Uterus (tissue), 3 donors: ENCODE measurements at regions not wholly inside any gene's neighbourhood (a gene's known extent, or its start where the extent isn't known, plus 50 kb on each side); places are given as distances from the start of the nearest gene placed in this dataset. TPM values are rescaled to one million over a fixed set of nuclear protein-coding genes. Genes with fewer than 3 reads are reported as not detected.
A peak's percentile ranks its signal among the peaks of the same experiment; 100 is the strongest.
"Not testable (repeated sequence)": the region's sequence is repeated elsewhere in the genome, so short reads cannot be mapped to it uniquely, and the experiment has no call there.

Source experiments
- DNase-seq, 2 donors: peaks; one replicate each; pipeline ENCODE4 v3.0.0-alpha.2; 2019 to 2020
- H3K27ac ChIP-seq, 2 donors: fragments of 200-600 bp; sonication (generic); 1 replicate in 1 of 2; 2 replicates in 1 of 2; pipeline ENCODE4 v1.5.1; 2016 to 2018
- H3K27me3 ChIP-seq, 2 donors: fragments of 200-600 bp; sonication (generic); one replicate each; pipeline ENCODE4 v1.5.1; 2018 to 2019; ENCODE audit warnings: control low read depth in 1 of 2
- H3K36me3 ChIP-seq, 2 donors: fragments of 200-600 bp; sonication (generic); one replicate each; pipeline ENCODE4 v1.5.1; 2019; ENCODE audit warnings: control low read depth in 1 of 2
- H3K4me1 ChIP-seq, 2 donors: fragments of 200-600 bp; sonication (generic); one replicate each; pipeline ENCODE4 v1.5.1; 2018 to 2019; ENCODE audit warnings: control low read depth in 1 of 2
- H3K4me3 ChIP-seq, 2 donors: fragments of 200-600 bp; sonication (generic); 1 replicate in 1 of 2; 2 replicates in 1 of 2; pipeline ENCODE4 v1.5.1; 2018 to 2019; ENCODE audit warnings: mild to moderate bottlenecking in 1 of 2
- H3K9me3 ChIP-seq, 2 donors: fragments of 200-600 bp; sonication (generic); one replicate each; pipeline ENCODE4 v1.5.1; 2019; ENCODE audit warnings: control low read depth in 1 of 2
- POLR2A ChIP-seq, 2 donors: fragments of 450-650 bp; IDR thresholded peaks; one replicate each; pipeline ENCODE4 v1.6.1; 2016; ENCODE audit warnings: antibody characterized with exemption in 2 of 2, mild to moderate bottlenecking in 1 of 2, moderate library complexity in 1 of 2
- intact Hi-C: fragments of 100-400 bp; cut with DNase I; formaldehyde crosslinking; loops from one replicate; pipeline ENCODE4 v1.15.1; 2023; ENCODE audit warnings: low total_unique reads
- small RNA-seq: library from RNA; depleted of rRNA; stranded (forward); fragments of <200 nt; gene quantifications from one replicate; pipeline ENCODE3, GENCODE V24; 2016
- TF ChIP-seq, protein P1 (sequence below), 4 experiments: fragments of 200-600 bp in 2 of 4; fragments of 450-650 bp in 2 of 4; sonication (generic) in 2 of 4; IDR thresholded peaks; one replicate each; pipeline ENCODE4 v1.5.1; 2016 to 2019; ENCODE audit warnings: antibody characterized with exemption in 4 of 4, mild to moderate bottlenecking in 2 of 4, moderate library complexity in 1 of 4
- donor health status: DM: yes; HTN: yes; CAD: no.

DNA sequence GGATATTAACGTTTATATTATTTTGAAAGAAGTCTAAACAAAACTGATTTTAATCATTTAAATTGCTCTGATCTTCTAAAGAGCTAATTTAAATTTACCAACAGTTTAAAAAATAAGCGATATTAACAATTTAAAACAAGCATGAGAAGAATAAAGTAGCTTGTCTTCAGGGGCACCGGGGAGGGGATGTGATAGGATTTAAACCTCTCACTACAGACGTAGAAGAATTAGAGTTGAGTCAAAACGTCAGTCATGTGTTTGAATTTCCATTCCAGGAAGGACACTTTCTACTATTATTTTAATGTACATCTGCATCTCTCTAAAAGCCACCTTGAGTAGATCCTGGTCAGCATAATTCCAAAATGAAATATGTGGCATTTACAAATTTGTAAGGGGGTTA lies 58.2 kb upstream of the TPTE start:
- no peaks in the 10 kb centered on the region for H3K4me1 ChIP-seq
- H3K27ac ChIP-seq = no peak overlapping the region
- no peak for DNase-seq
- no peaks in the 10 kb centered on the region for H3K9me3 ChIP-seq
- no peak overlapping the region for H3K4me3 ChIP-seq
- intact Hi-C loops = no loop called here
- TF ChIP-seq POLR2A (IDR thresholded peaks at IDR 0.05) = no peak
- TF ChIP-seq, protein P1, sequence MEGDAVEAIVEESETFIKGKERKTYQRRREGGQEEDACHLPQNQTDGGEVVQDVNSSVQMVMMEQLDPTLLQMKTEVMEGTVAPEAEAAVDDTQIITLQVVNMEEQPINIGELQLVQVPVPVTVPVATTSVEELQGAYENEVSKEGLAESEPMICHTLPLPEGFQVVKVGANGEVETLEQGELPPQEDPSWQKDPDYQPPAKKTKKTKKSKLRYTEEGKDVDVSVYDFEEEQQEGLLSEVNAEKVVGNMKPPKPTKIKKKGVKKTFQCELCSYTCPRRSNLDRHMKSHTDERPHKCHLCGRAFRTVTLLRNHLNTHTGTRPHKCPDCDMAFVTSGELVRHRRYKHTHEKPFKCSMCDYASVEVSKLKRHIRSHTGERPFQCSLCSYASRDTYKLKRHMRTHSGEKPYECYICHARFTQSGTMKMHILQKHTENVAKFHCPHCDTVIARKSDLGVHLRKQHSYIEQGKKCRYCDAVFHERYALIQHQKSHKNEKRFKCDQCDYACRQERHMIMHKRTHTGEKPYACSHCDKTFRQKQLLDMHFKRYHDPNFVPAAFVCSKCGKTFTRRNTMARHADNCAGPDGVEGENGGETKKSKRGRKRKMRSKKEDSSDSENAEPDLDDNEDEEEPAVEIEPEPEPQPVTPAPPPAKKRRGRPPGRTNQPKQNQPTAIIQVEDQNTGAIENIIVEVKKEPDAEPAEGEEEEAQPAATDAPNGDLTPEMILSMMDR (IDR thresholded peaks at IDR 0.05) = no peak
- H3K27me3 ChIP-seq = no peaks in the 10 kb centered on the region
- peaks cover 0 to 3% of the 10 kb centered on the region in 2 donors for H3K36me3 ChIP-seq

DNA sequence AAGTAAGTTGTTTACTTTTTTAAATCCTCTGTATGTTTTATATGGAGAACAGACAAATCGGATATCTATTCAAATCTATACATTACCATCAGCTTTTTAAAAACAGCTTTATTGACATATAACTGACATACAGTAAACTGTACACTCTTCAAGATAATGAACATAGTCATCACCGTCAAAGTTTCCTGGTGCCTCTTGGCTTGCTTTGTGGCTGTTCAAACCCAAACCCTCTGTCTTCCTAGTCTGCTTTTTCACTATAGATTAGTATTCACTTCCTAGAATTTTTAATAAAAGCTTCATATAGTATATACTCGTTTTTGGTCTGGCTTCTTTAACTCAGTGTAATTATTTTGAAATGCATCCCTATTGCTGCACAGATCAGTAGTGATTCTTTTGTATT lies 56.4 kb upstream of the TPTE start:
- no peaks in the 10 kb centered on the region for H3K4me1 ChIP-seq
- no peaks in the 10 kb centered on the region for H3K27me3 ChIP-seq
- H3K4me3 ChIP-seq = no peak overlapping the region
- H3K27ac ChIP-seq = no peak overlapping the region
- no peak for TF ChIP-seq POLR2A (IDR thresholded peaks at IDR 0.05)
- TF ChIP-seq, protein P1 (IDR thresholded peaks at IDR 0.05) = no peak
- H3K36me3 ChIP-seq = peaks cover 0 to 3% of the 10 kb centered on the region in 2 donors
- DNase-seq = no peak
- intact Hi-C loops = no loop called here
- H3K9me3 ChIP-seq = no peaks in the 10 kb centered on the region

DNA sequence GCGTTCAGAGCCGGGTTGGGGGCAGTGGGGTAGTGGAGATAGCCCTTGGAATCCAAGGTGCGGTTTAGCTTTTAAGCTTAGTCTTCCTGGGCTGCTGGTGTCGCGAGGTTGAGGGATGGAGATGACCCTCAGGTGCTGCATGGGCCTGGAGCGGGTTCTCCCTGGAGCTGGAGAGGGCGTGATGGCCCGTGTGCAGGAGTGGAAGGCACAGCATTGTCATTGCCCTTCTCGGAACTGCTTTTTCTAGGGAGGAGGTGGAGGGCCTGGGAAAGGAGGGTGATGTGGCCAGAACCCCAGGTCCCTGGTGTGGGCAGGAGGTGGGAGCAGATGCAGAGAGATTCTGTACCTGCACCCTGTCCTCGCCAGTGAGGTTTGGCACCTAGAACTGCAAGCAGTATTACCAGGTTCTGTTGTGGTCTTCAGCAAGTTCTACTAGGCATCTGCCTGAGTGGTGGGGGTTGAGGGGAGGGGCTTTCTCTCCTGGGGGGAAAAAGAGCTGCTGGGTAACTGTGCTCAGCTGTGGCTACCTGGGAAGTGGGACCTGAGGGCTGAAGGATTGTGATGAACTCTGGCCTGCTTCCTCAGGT lies 55.8 kb upstream of the TPTE start:
- intact Hi-C loops, H3K4me1 ChIP-seq, H3K9me3 ChIP-seq: not testable (repeated sequence)

DNA sequence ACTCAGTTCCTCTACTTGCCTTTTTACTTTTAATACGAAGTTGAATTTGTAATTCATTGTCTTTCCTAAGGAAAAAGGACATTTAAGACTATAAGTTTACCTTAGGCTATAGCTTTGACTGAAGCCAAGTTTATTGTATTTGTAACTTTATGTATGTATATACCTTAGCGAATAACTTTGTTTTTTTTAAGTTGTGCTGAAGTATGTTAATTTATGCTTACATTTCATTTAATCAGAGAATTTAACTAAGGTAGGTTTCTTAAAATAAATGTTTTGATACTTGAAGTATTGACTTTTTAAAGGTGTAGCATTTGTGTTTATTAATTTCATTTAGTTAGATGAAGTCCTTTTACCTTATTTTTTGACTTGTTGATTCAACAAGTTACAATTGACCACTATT lies 55.2 kb upstream of the TPTE start:
- Histone ChIP-seq H3K36me3 (peaks cover 0 to 3% of the 10 kb centered on the region in 2 donors), H3K9me3 (no peaks in the 10 kb centered on the region), H3K4me3 (no peak overlapping the region), H3K27ac (no peak overlapping the region), H3K27me3 (no peaks in the 10 kb centered on the region), H3K4me1 (no peaks in the 10 kb centered on the region)
- intact Hi-C loops = no loop called here
- DNase-seq = no peak
- TF ChIP-seq, protein P1 (IDR thresholded peaks at IDR 0.05) = no peak
- TF ChIP-seq POLR2A (IDR thresholded peaks at IDR 0.05) = no peak

More for the DNA sequence above, 55.8 kb upstream of the TPTE start:
- H3K27ac ChIP-seq, H3K4me3 ChIP-seq, H3K27me3 ChIP-seq, H3K36me3 ChIP-seq: not testable (repeated sequence)
- peak in 1 of 2 donors; percentile 20 for DNase-seq

Small RNA genes lying in the stretch of these regions (small RNA-seq; reads per million reads assigned to genes)
- not detected for gene AF254983.2
